HG03196 (cell line): ENCODE measurements at regions not wholly inside any gene's neighbourhood (a gene's known extent, or its start where the extent isn't known, plus 50 kb on each side); places are given as distances from the start of the nearest gene placed in this dataset.
"Not testable (repeated sequence)": the region's sequence is repeated elsewhere in the genome, so short reads cannot be mapped to it uniquely, and the experiment has no call there.

Experiments used
- ATAC-seq: cut with Tn5 transposase; IDR thresholded peaks from one replicate; pipeline ENCODE4 v1.9.1; 2021; ENCODE audit not compliant: unreplicated experiment

GRCh38 chrX:128805236-128805635, 718.1 kb downstream of the SMARCA1 start:
- ATAC-seq: no peak

GRCh38 chrX:128804828-128805227, 718.5 kb downstream of the SMARCA1 start:
- no peak for ATAC-seq

DNA sequence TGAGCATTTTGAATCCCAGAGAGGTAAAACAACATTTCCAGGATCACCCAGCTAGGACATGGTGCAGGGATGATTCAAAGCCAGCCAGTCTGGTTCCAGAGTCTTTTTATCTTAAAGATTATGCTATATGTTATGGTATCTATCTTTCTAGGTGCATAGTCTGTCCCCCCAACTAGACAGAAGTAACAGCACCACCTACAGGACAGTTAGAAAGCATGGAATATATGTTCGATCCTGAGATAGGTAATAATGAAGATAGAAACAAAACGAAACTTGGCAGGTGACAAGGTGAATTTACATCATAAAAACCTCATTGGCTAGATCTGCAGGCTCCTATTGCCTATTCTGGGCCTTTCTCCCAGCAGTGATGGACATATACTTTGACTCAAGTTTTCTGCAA, 723.2 kb downstream of the SMARCA1 start:
- no peak for ATAC-seq

DNA sequence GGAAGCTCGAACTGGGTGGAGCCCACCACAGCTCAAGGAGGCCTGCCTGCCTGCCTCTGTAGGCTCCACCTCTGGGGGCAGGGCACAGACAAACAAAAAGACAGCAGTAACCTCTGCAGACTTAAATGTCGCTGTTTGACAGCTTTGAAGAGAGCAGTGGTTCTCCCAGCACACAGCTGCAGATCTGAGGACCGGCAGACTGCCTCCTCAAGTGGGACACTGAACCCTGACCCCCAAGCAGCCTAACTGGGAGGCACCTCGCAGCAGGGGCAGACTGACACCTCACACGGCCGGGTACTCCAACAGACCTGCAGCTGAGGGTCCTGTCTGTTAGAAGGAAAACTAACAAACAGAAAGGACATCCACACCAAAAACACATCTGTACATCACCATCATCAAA, 730.9 kb upstream of the ACTRT1 start:
- not testable (repeated sequence) for ATAC-seq

DNA sequence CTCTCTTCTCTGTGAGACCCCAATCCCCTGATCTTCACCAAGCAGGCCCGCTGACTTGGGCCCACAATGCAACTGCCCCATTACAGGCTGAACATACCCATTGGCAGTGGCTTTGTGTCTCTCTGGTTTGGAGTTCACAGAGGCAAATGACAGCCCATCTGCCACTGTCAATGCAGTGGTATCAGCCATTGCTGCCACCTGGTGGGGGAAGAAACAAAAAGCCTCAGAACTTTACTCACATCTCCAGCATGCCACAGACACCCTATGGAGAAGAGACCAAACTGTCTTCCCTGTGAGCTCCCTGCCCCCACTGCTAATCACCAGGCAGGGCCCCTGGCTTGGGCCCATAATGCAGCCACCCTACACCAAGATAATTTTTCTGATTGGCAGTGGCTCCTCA, 729.3 kb upstream of the ACTRT1 start:
- no peak for ATAC-seq

- ATAC-seq: no peak
These were observed 728.7 kb upstream of the ACTRT1 start for GRCh38 chrX:128780934-128781333.

DNA sequence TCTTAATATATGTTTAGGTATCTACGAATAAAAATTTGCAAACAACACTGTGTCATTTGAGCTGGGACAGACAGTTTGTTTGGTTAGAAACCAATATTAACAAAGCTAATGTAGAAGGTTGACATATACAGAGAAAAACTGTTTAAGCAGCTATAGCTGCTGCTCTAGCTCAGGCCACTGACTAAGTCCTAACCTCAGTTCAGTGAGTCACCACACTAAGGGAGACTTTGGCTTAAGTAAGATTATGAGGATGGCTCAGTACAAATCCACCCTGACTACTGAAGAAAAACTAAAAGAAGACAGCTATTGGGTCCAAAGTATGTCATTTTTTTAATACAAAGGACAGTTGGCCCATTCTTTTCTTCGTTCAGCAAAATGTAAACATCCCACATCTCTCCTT, 717.3 kb upstream of the ACTRT1 start:
- no peak for ATAC-seq

DNA sequence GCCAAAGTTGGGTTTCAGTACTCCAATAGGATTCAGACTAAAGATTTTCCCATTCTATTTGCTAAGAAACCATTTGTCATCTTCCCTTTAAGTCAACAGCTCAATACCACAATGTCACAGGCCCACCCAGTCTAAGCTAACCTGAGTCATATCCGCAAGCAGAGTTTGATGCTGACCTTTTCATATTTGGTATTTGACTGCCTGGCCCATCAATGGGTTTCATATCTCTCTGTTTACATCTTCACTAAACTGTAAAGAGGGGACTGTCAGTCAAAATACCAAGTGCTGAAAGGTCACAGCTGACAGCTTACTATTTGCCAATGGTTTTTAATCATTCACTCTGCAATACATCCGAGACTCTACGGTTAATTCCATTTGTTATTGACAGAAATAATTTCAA, 707.5 kb upstream of the ACTRT1 start:
- ATAC-seq: no peak

GRCh38 chrX:128759177-128759576, 707.0 kb upstream of the ACTRT1 start:
- no peak for ATAC-seq

DNA sequence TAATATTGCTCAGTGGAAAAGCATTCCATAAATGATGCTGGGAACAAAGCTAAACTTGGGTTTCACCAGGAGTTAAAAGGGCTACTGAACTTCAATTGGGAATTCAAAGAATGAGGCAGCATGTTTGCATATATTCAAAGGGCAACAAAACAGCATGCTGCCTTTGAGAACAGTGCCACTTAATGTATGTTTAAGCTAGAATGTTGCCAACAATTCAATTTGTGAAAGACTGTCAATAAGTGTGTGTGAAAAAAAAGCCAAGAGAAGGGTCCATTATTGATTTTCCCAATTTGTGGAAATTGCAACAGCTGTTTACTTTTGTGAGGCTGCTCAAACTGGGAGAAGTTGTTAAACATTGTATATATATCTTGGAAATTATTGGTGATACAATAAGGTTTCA, 701.9 kb upstream of the ACTRT1 start:
- ATAC-seq: no peak

GRCh38 chrX:128739539-128739938, 687.3 kb upstream of the ACTRT1 start:
- no peak for ATAC-seq

GRCh38 chrX:128728943-128729342, 676.7 kb upstream of the ACTRT1 start:
- no peak for ATAC-seq

- no peak for ATAC-seq
These were observed 665.7 kb upstream of the ACTRT1 start for GRCh38 chrX:128717635-128718578.

- ATAC-seq: no peak
These were observed 662.2 kb upstream of the ACTRT1 start for GRCh38 chrX:128714425-128714824.

DNA sequence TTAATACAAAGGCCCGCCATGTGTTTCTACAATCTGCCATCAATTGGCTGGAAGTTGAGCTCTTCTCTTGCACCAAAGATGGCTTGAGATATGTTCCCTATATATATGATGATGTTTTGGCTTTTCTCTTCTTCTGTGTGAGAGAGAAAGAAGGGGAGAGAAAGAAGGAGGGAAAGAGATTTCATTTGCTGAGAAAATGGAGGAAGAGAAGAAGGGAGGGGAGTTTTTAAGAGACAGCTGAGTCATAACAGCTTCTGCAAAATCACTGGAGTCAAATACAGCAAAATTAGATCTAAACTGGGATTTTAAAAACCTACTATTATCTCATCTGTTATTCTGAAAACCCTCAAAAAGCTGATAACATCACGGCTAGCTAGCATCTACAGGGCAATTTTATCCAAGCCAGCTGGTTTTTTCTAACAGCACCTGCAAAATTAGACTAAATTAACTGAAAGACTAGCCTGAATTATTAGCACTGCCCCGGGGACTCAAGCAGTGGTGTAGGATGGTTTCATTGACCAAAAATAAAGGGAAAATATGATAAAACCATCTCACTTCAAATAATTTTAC, 647.6 kb upstream of the ACTRT1 start:
- no peak for ATAC-seq

- ATAC-seq: no peak
These were observed 646.5 kb upstream of the ACTRT1 start for GRCh38 chrX:128698573-128699181.

DNA sequence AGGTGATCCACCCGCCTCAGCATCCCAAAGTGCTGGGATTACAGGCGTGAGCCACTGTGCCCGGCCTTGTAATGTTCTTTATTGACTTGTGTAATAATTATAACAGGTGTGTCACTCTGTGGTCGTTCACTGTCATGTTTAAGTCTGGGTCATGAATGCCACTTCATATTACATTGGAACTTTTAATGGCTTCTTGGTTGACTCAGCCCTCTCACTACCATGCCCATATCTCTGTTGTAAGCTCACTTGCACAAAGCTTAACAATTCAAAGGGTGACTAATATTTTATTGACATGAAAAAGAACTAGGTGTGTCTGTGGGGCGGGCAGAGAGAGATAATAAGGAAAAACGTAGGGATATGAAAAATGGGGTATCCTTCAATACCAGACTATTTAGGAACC, 639.7 kb upstream of the ACTRT1 start:
- no peak for ATAC-seq

- no peak for ATAC-seq
These were observed 633.2 kb upstream of the ACTRT1 start for GRCh38 chrX:128685387-128685786.

DNA sequence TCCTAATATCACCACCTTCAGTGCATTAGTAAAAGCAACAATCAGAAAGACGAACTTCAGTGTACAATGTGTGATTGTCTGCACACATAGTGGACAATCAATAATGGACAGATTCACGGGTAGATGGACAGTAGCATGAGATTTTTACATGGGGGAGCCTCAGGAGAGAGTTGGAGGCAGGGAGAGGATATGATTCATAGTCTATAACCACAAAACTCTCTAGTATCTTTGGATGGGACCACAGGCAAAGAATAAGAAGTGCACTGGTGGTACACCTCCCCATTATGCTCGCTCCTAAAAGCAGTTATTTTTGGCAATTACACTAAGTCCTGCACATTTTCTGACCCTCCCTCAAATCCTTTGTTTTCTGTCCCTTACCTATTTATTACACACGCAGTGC, 624.4 kb upstream of the ACTRT1 start:
- no peak for ATAC-seq

- not testable (repeated sequence) for ATAC-seq
These were observed 622.3 kb upstream of the ACTRT1 start for GRCh38 chrX:128674326-128675086.

- no peak for ATAC-seq
These were observed 612.0 kb upstream of the ACTRT1 start for GRCh38 chrX:128664211-128664610.
